HepG2 (cell line): ENCODE measurements at regions not wholly inside any gene's neighbourhood (a gene's known extent, or its start where the extent isn't known, plus 50 kb on each side); places are given as distances from the start of the nearest gene placed in this dataset.

Experiments used
- ARNT2 ChIP-seq: sonication (generic); formaldehyde crosslinking; IDR thresholded peaks from 2 replicates; pipeline ENCODE4 v1.8.0; 2022; ENCODE audit warnings: mild to moderate bottlenecking, low read depth, missing genetic modification reagents, moderate library complexity
- CCDC6 ChIP-seq: sonication (generic); formaldehyde crosslinking; IDR thresholded peaks from 2 replicates; pipeline ENCODE4 v1.8.1; 2022; ENCODE audit warnings: mild to moderate bottlenecking, missing genetic modification reagents, moderate library complexity
- HBP1 ChIP-seq: IDR thresholded peaks from 2 replicates; pipeline ENCODE4 v1.6.1; 2016; ENCODE audit warnings: low read depth, control low read depth
- JUN ChIP-seq: sonication (generic); formaldehyde crosslinking; IDR thresholded peaks from 2 replicates; pipeline ENCODE4 v1.4.0; 2020; ENCODE audit warnings: mild to moderate bottlenecking, missing genetic modification reagents
- KDM1A ChIP-seq: IDR thresholded peaks from 2 replicates; pipeline ENCODE4 v1.6.1; 2016; ENCODE audit warnings: missing compliant biosample characterization
- NKX3-1 ChIP-seq: sonication (generic); formaldehyde crosslinking; IDR thresholded peaks from 2 replicates; pipeline ENCODE4 v1.5.0; 2020; ENCODE audit warnings: missing genetic modification reagents
- NR2C2 ChIP-seq: sonication (generic); formaldehyde crosslinking; IDR thresholded peaks from 2 replicates; pipeline ENCODE4 v1.4.0; 2020; ENCODE audit warnings: missing genetic modification reagents, mild to moderate bottlenecking, moderate library complexity, borderline replicate concordance
- PATZ1 ChIP-seq: sonication (generic); formaldehyde crosslinking; IDR thresholded peaks from 2 replicates; pipeline ENCODE4 v1.4.0; 2020; ENCODE audit warnings: missing genetic modification reagents
- RARG ChIP-seq: sonication (generic); formaldehyde crosslinking; IDR thresholded peaks from 2 replicates; pipeline ENCODE4 v1.4.0; 2020; ENCODE audit warnings: low read depth, mild to moderate bottlenecking, missing genetic modification reagents
- RXRA ChIP-seq: sonication (generic); formaldehyde crosslinking; IDR thresholded peaks from 2 replicates; pipeline ENCODE4 v1.5.1; 2020; ENCODE audit warnings: missing genetic modification reagents
- RXRB ChIP-seq: IDR thresholded peaks from 2 replicates; pipeline ENCODE4 v1.6.1; 2016; ENCODE audit warnings: borderline replicate concordance, missing genetic modification reagents, missing compliant biosample characterization
- SALL2 ChIP-seq: sonication (generic); formaldehyde crosslinking; IDR thresholded peaks from 2 replicates; pipeline ENCODE4 v1.8.1; 2023; ENCODE audit warnings: mild to moderate bottlenecking, missing genetic modification reagents, inconsistent platforms
- U2AF2 ChIP-seq: fragments of 200-400 bp; formaldehyde crosslinking; IDR thresholded peaks from 2 replicates; pipeline ENCODE4 v1.6.1; 2017; ENCODE audit warnings: low read depth, mild to moderate bottlenecking, low read length
- ZMYM4 ChIP-seq: sonication (generic); formaldehyde crosslinking; IDR thresholded peaks from 2 replicates; pipeline ENCODE4 v1.8.1; 2023; ENCODE audit warnings: mild to moderate bottlenecking, missing genetic modification reagents
- ZNF552 ChIP-seq: sonication (generic); formaldehyde crosslinking; IDR thresholded peaks from 2 replicates; pipeline ENCODE4 v1.9.0; 2022; ENCODE audit warnings: missing genetic modification reagents, mild to moderate bottlenecking, borderline replicate concordance
- ZNF558 ChIP-seq: sonication (generic); formaldehyde crosslinking; IDR thresholded peaks from 2 replicates; pipeline ENCODE4 v1.9.0; 2022; ENCODE audit warnings: mild to moderate bottlenecking, missing genetic modification reagents, borderline replicate concordance
- TF ChIP-seq, protein P1 (sequence below): sonication (generic); formaldehyde crosslinking; IDR thresholded peaks from 2 replicates; pipeline ENCODE4 v1.4.0; 2020; ENCODE audit warnings: missing genetic modification reagents, borderline replicate concordance

- TF ChIP-seq PATZ1 (peak; percentile 56; the same call in 1 of the 2 replicates), NKX3-1 (CRISPR knock-in tag) (no peak), KDM1A (CRISPR knock-in tag) (no peak), SALL2 (CRISPR knock-in tag) (no peak), HBP1 (CRISPR knock-in tag) (no peak), NR2C2 (CRISPR knock-in tag) (peak; percentile 34; the same call in 1 of the 2 replicates), ZNF552 (CRISPR knock-in tag) (no peak), RARG (CRISPR knock-in tag) (no peak), ZMYM4 (CRISPR knock-in tag) (peak; percentile 10; the same call in 1 of the 2 replicates), RXRB (CRISPR knock-in tag) (no peak), CCDC6 (CRISPR knock-in tag) (no peak), RXRA (CRISPR knock-in tag) (no peak), ZNF558 (no peak), U2AF2 (no peak), JUN (CRISPR knock-in tag) (no peak), ARNT2 (CRISPR knock-in tag) (0 out of 2 replicates have a peak, but pooled peaks have one; percentile 48)
- TF ChIP-seq, protein P1, sequence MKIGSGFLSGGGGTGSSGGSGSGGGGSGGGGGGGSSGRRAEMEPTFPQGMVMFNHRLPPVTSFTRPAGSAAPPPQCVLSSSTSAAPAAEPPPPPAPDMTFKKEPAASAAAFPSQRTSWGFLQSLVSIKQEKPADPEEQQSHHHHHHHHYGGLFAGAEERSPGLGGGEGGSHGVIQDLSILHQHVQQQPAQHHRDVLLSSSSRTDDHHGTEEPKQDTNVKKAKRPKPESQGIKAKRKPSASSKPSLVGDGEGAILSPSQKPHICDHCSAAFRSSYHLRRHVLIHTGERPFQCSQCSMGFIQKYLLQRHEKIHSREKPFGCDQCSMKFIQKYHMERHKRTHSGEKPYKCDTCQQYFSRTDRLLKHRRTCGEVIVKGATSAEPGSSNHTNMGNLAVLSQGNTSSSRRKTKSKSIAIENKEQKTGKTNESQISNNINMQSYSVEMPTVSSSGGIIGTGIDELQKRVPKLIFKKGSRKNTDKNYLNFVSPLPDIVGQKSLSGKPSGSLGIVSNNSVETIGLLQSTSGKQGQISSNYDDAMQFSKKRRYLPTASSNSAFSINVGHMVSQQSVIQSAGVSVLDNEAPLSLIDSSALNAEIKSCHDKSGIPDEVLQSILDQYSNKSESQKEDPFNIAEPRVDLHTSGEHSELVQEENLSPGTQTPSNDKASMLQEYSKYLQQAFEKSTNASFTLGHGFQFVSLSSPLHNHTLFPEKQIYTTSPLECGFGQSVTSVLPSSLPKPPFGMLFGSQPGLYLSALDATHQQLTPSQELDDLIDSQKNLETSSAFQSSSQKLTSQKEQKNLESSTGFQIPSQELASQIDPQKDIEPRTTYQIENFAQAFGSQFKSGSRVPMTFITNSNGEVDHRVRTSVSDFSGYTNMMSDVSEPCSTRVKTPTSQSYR (CRISPR knock-in tag), result peak; percentile 15; the same call in 1 of the 2 replicates
These were observed 120.9 kb downstream of the MRM1 start (continued) for GRCh38 chr17:36722121-36722902.
